Astrocyte (in vitro differentiated cells and primary cell): ENCODE measurements at regions not wholly inside any gene's neighbourhood (a gene's known extent, or its start where the extent isn't known, plus 50 kb on each side); places are given as distances from the start of the nearest gene placed in this dataset.

ENCODE experiments used
- DNase-seq: peaks from one replicate; pipeline ENCODE4 v3.0.0-alpha.2; 2010; ENCODE audit warnings: low read depth
- FAIRE-seq: peaks from 2 replicates; lab custom pipeline; 2011; peaks lifted over from hg19 to GRCh38; lab: Jason Lieb, UNC
- H2AFZ ChIP-seq: 2 replicates; pipeline ENCODE4 v1.6.0; 2012; ENCODE audit warnings: low read depth, low read length, inconsistent platforms
- H3K27ac ChIP-seq: 2 replicates; pipeline ENCODE4 v1.5.1; 2011; ENCODE audit warnings: low read depth, low read length, inconsistent platforms
- H3K27me3 ChIP-seq: 2 replicates; pipeline ENCODE4 v1.6.0; 2011; ENCODE audit warnings: low read length, inconsistent platforms; ENCODE audit not compliant: insufficient read depth
- H3K36me3 ChIP-seq: 2 replicates; pipeline ENCODE4 v1.5.1; 2011; ENCODE audit warnings: low read length, inconsistent platforms; ENCODE audit not compliant: insufficient read depth
- H3K4me1 ChIP-seq: 2 replicates; pipeline ENCODE4 v1.5.1; 2011; ENCODE audit warnings: low read length, inconsistent platforms; ENCODE audit not compliant: insufficient read depth
- H3K4me2 ChIP-seq: 2 replicates; pipeline ENCODE4 v1.6.0; 2012; ENCODE audit warnings: low read length, inconsistent platforms
- H3K4me3 ChIP-seq: 2 replicates; pipeline ENCODE4 v1.5.1; 2011; ENCODE audit warnings: low read depth, mild to moderate bottlenecking, low read length, inconsistent platforms; ENCODE audit not compliant: insufficient read depth
- H3K79me2 ChIP-seq: 2 replicates; pipeline ENCODE4 v1.6.0; 2012; ENCODE audit warnings: mild to moderate bottlenecking, low read length, inconsistent platforms; ENCODE audit not compliant: insufficient read depth
- H3K9ac ChIP-seq: 2 replicates; pipeline ENCODE4 v1.6.0; 2012; ENCODE audit warnings: mild to moderate bottlenecking, low read length, inconsistent platforms
- H3K9me3 ChIP-seq: 2 replicates; pipeline ENCODE4 v1.5.1; 2012; ENCODE audit warnings: low read depth, mild to moderate bottlenecking, low read length, inconsistent platforms; ENCODE audit not compliant: insufficient read depth
- H4K20me1 ChIP-seq: 2 replicates; pipeline ENCODE4 v1.6.0; 2012; ENCODE audit warnings: low read length, inconsistent platforms; ENCODE audit not compliant: insufficient read depth
- H3K27ac Mint-ChIP-seq: one replicate; pipeline ENCODE4 v1.8.0; 2021; ENCODE audit warnings: mild to moderate bottlenecking, mixed read lengths; ENCODE audit not compliant: unreplicated experiment
- H3K27me3 Mint-ChIP-seq: one replicate; pipeline ENCODE4 v1.8.0; 2021; ENCODE audit warnings: low read depth, mixed read lengths; ENCODE audit not compliant: unreplicated experiment
- H3K36me3 Mint-ChIP-seq: one replicate; pipeline ENCODE4 v1.8.0; 2021; ENCODE audit warnings: low read depth, mixed read lengths; ENCODE audit not compliant: unreplicated experiment
- H3K4me1 Mint-ChIP-seq: one replicate; pipeline ENCODE4 v1.8.0; 2021; ENCODE audit warnings: low read depth, mixed read lengths; ENCODE audit not compliant: unreplicated experiment
- H3K4me3 Mint-ChIP-seq: one replicate; pipeline ENCODE4 v1.8.0; 2021; ENCODE audit warnings: mild to moderate bottlenecking, moderate library complexity, mixed read lengths; ENCODE audit not compliant: unreplicated experiment
- H3K9me3 Mint-ChIP-seq: one replicate; pipeline ENCODE4 v1.8.0; 2021; ENCODE audit warnings: mild to moderate bottlenecking, mixed read lengths; ENCODE audit not compliant: unreplicated experiment
- EZH2 ChIP-seq: IDR thresholded peaks from 2 replicates; pipeline ENCODE4 v1.6.1; 2012; ENCODE audit warnings: mild to moderate bottlenecking, low read length, inconsistent platforms; ENCODE audit not compliant: insufficient read depth
- TF ChIP-seq, protein P1 (sequence below): IDR thresholded peaks from 2 replicates; pipeline ENCODE4 v1.5.1; 2011; ENCODE audit warnings: low read depth, mild to moderate bottlenecking, inconsistent platforms, low read length, moderate library complexity; ENCODE audit not compliant: insufficient read depth

DNA sequence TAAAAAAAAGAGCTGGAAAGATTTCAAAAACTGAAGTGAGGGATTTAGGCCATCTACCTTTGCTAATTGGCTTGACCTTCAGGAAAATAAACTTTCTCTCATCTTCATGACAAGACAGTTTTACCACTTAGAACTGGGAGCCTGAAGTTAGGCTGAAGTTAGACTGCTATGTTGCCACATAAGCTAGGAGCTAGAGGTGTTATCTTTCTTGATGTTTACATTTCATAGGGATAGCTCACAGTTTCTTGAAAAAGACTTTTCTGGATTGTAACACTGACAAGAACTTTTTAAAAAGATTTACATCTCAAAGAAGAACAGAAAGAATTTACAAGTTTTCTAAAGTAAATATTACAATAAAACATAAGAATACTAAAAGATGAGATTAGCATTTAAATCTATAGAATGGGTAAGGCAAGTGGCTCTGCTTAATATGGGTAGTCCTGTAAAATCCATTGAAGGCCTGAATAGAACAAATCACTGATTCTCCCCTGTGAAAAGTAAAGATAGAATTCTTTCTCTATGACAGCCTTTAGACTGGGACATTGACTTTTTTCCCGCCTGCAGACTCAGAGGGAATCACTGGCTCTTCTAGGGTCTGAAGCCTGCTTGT, 1665.4 kb upstream of the CDH9 start:
- Histone ChIP-seq H3K9me3 (no peaks in the 10 kb centered on the region), H3K27me3 (no peaks in the 10 kb centered on the region), H3K36me3 (no peaks in the 10 kb centered on the region), H3K79me2 (no peaks in the 10 kb centered on the region), H2AFZ (no peak overlapping the region), H3K4me2 (no peak overlapping the region), H3K9ac (no peak overlapping the region), H3K4me1 (no peaks in the 10 kb centered on the region), H4K20me1 (no peaks in the 10 kb centered on the region), H3K4me3 (no peak overlapping the region), H3K27ac (no peak overlapping the region)
- H3K4me3 Mint-ChIP-seq: no peak overlapping the region
- no peaks in the 10 kb centered on the region for H3K36me3 Mint-ChIP-seq
- peaks cover 4% of the 10 kb centered on the region for H3K4me1 Mint-ChIP-seq
- FAIRE-seq: no peak
- no peaks in the 10 kb centered on the region for H3K27me3 Mint-ChIP-seq
- DNase-seq: peak; percentile 3
- H3K27ac Mint-ChIP-seq: peak overlapping the region; percentile 41
- TF ChIP-seq EZH2: no peak
- TF ChIP-seq, protein P1, sequence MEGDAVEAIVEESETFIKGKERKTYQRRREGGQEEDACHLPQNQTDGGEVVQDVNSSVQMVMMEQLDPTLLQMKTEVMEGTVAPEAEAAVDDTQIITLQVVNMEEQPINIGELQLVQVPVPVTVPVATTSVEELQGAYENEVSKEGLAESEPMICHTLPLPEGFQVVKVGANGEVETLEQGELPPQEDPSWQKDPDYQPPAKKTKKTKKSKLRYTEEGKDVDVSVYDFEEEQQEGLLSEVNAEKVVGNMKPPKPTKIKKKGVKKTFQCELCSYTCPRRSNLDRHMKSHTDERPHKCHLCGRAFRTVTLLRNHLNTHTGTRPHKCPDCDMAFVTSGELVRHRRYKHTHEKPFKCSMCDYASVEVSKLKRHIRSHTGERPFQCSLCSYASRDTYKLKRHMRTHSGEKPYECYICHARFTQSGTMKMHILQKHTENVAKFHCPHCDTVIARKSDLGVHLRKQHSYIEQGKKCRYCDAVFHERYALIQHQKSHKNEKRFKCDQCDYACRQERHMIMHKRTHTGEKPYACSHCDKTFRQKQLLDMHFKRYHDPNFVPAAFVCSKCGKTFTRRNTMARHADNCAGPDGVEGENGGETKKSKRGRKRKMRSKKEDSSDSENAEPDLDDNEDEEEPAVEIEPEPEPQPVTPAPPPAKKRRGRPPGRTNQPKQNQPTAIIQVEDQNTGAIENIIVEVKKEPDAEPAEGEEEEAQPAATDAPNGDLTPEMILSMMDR: no peak
- no peaks in the 10 kb centered on the region for H3K9me3 Mint-ChIP-seq

DNA sequence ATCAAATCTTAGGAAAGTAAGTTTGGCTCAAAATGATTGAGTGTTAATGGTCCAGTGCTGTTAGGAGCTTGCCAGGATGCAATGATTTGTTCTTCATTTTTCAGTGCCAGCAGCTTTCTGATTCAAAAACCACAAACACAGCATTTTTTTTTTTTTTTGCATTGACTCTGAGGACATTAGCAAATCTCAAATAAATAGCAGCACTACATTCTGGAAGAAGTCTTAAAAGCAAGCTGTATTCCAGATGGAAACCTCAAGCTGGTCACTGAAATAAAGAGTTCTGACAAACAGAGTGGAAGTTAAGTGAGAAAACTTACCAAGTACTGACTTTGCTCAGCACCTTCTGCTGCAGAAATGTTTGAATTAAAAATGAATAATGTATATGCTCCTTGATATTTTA, 1653.1 kb upstream of the CDH9 start:
- Mint-ChIP-seq H3K27me3 (no peaks in the 10 kb centered on the region), H3K4me1 (no peaks in the 10 kb centered on the region), H3K4me3 (no peak overlapping the region), H3K36me3 (no peaks in the 10 kb centered on the region), H3K27ac (no peak overlapping the region), H3K9me3 (no peaks in the 10 kb centered on the region)
- no peak overlapping the region for H3K9ac ChIP-seq
- DNase-seq: no peak
- no peak overlapping the region for H3K4me3 ChIP-seq
- FAIRE-seq: no peak
- no peak overlapping the region for H3K4me2 ChIP-seq
- no peaks in the 10 kb centered on the region for H3K79me2 ChIP-seq
- no peak overlapping the region for H3K27ac ChIP-seq
- no peaks in the 10 kb centered on the region for H3K27me3 ChIP-seq
- H3K9me3 ChIP-seq: no peaks in the 10 kb centered on the region
- H4K20me1 ChIP-seq: no peaks in the 10 kb centered on the region
- no peaks in the 10 kb centered on the region for H3K36me3 ChIP-seq
- H3K4me1 ChIP-seq: no peaks in the 10 kb centered on the region
- H2AFZ ChIP-seq: no peak overlapping the region
- TF ChIP-seq EZH2: no peak
- TF ChIP-seq, protein P1: no peak

DNA sequence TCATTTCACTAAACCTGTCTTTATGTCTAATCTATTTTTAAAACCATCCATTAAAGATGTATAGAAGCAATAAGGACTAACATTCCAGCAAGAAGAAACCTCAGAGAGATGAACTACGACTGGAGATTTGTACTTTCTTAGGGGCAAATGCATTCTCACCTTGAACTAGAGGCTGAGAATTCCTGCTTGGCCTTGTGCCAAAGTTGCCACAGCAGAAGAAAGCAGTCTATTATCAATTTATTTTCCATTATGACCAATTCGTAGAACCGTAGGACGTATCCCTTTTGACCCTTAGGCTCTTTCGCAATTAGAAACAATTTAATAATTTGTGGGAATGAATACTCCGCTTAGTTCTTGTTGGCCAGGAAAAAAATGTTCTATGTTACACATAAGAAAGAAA, 1647.4 kb upstream of the CDH9 start:
- Mint-ChIP-seq H3K4me1 (no peaks in the 10 kb centered on the region), H3K27me3 (no peaks in the 10 kb centered on the region), H3K4me3 (no peak overlapping the region), H3K36me3 (no peaks in the 10 kb centered on the region), H3K9me3 (no peaks in the 10 kb centered on the region), H3K27ac (no peak overlapping the region)
- Histone ChIP-seq H3K27me3 (no peaks in the 10 kb centered on the region), H3K4me1 (no peaks in the 10 kb centered on the region), H2AFZ (no peak overlapping the region), H3K4me2 (no peak overlapping the region), H3K36me3 (no peaks in the 10 kb centered on the region), H4K20me1 (no peaks in the 10 kb centered on the region), H3K9me3 (no peaks in the 10 kb centered on the region), H3K9ac (no peak overlapping the region), H3K79me2 (no peaks in the 10 kb centered on the region), H3K4me3 (no peak overlapping the region), H3K27ac (no peak overlapping the region)
- TF ChIP-seq EZH2: no peak
- TF ChIP-seq, protein P1: no peak
- no peak for FAIRE-seq
- DNase-seq: no peak
